Cardiac muscle cell (in vitro differentiated cells and primary cell): ENCODE measurements at regions not wholly inside any gene's neighbourhood (a gene's known extent, or its start where the extent isn't known, plus 50 kb on each side); places are given as distances from the start of the nearest gene placed in this dataset.
"Not testable (repeated sequence)": the region's sequence is repeated elsewhere in the genome, so short reads cannot be mapped to it uniquely, and the experiment has no call there.

ENCODE experiments used
- DNase-seq, 2 donors: peaks; one replicate each; pipeline versions ENCODE4 v3.0.0 to v3.0.0-alpha.2; 2010 to 2017; ENCODE audit warnings: low read depth in 1 of 2, low spot score in 1 of 2
- H3K27ac ChIP-seq: fragments of 200-600 bp; sonication (generic); 2 replicates; pipeline ENCODE4 v1.5.1; 2016
- H3K27me3 ChIP-seq: fragments of 200-600 bp; sonication (generic); 2 replicates; pipeline ENCODE4 v1.6.0; 2016; ENCODE audit warnings: control low read depth
- H3K36me3 ChIP-seq: fragments of 200-600 bp; sonication (generic); 2 replicates; pipeline ENCODE4 v1.5.1; 2016; ENCODE audit warnings: control low read depth
- H3K4me1 ChIP-seq: fragments of 200-600 bp; sonication (generic); 2 replicates; pipeline ENCODE4 v1.8.1; 2017; ENCODE audit warnings: low read depth, mild to moderate bottlenecking, mixed run types
- H3K4me3 ChIP-seq: fragments of 200-600 bp; sonication (generic); 2 replicates; pipeline ENCODE4 v1.5.1; 2016; ENCODE audit warnings: mild to moderate bottlenecking
- H3K9me3 ChIP-seq: fragments of 200-600 bp; sonication (generic); 2 replicates; pipeline ENCODE4 v1.5.1; 2017; ENCODE audit warnings: low read depth, mild to moderate bottlenecking, control low read depth
- CTCF ChIP-seq: IDR thresholded peaks from 2 replicates; pipeline ENCODE4 v1.5.1; 2012; ENCODE audit warnings: low read depth, mild to moderate bottlenecking, low read length

GRCh38 chr6:92231171-92231701 lies 1188.1 kb downstream of the EPHA7 start:
- no peak for TF ChIP-seq CTCF
- H3K27me3 ChIP-seq, result no peaks in the 10 kb centered on the region
- DNase-seq, result no peak

GRCh38 chr6:92219987-92220386 lies 1199.4 kb downstream of the EPHA7 start:
- H3K4me1 ChIP-seq, result not testable (repeated sequence)

More at GRCh38 chr6:92231171-92231701, 1188.1 kb downstream of the EPHA7 start:
- no peaks in the 10 kb centered on the region for H3K9me3 ChIP-seq
- H3K27ac ChIP-seq, result no peak overlapping the region
- H3K4me3 ChIP-seq, result no peak overlapping the region
- H3K4me1 ChIP-seq, result no peaks in the 10 kb centered on the region
- no peaks in the 10 kb centered on the region for H3K36me3 ChIP-seq

GRCh38 chr6:92216717-92217116 lies 1202.6 kb downstream of the EPHA7 start:
- no peaks in the 10 kb centered on the region for H3K27me3 ChIP-seq
- no peak overlapping the region for H3K27ac ChIP-seq
- no peak for DNase-seq
- no peaks in the 10 kb centered on the region for H3K4me1 ChIP-seq
- no peak for TF ChIP-seq CTCF
- no peaks in the 10 kb centered on the region for H3K9me3 ChIP-seq
- no peaks in the 10 kb centered on the region for H3K36me3 ChIP-seq
- H3K4me3 ChIP-seq, result no peak overlapping the region

More at GRCh38 chr6:92219987-92220386, 1199.4 kb downstream of the EPHA7 start:
- not testable (repeated sequence) for H3K4me3 ChIP-seq, H3K27ac ChIP-seq, H3K9me3 ChIP-seq, DNase-seq, H3K36me3 ChIP-seq, H3K27me3 ChIP-seq

DNA sequence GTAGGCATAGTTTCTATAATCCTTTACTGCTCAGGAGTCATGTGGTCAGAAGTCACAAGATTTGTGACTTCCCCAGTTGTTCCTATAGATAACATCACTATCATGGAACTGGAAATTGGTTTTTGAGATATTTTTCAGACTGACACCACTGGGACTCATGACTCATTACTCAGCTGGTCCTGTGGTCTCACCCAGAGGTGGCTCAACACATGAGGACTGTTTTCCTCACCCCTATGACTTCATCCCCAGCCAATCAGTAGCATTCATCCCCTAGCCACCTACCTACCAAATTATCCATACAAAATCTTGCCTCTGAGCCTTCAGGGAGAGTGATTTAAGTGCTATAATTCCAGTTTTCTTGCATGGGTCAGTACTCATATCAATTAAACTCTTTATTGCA lies 1217.7 kb downstream of the EPHA7 start:
- H3K27ac ChIP-seq, result no peak overlapping the region
- H3K4me1 ChIP-seq, result no peaks in the 10 kb centered on the region
- DNase-seq, result no peak
- TF ChIP-seq CTCF, result no peak
- H3K4me3 ChIP-seq, result no peak overlapping the region
- H3K9me3 ChIP-seq, result no peaks in the 10 kb centered on the region
- no peaks in the 10 kb centered on the region for H3K36me3 ChIP-seq
- H3K27me3 ChIP-seq, result no peaks in the 10 kb centered on the region

- Histone ChIP-seq H3K4me3 (no peak overlapping the region), H3K27ac (no peak overlapping the region), H3K4me1 (no peaks in the 10 kb centered on the region), H3K36me3 (no peaks in the 10 kb centered on the region), H3K9me3 (no peaks in the 10 kb centered on the region), H3K27me3 (no peaks in the 10 kb centered on the region)
- DNase-seq, result no peak
- no peak for TF ChIP-seq CTCF
Observed at GRCh38 chr6:92196325-92196724, 1223.0 kb downstream of the EPHA7 start.

DNA sequence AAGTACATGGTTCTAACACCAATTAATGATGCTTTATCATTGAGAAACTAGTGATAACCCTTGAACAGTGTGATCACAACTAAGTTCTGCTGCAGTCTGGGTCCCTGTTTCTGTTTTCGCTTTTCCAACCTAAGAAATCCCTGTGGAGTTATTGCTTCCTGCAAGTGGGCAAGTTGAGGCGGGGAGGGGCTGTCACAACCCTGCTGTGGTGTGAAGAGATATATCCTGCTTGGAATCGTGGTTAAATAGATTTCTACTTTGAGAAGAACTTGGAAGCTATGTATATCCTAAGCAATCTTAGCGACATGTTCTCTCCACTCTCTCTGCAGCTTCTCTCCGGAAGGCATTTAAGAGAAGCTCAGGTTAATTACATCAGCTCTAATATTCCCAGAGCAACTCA lies 1223.6 kb downstream of the EPHA7 start:
- DNase-seq, result no peak
- no peaks in the 10 kb centered on the region for H3K27me3 ChIP-seq
- no peak for TF ChIP-seq CTCF

More for the DNA sequence above, 1223.6 kb downstream of the EPHA7 start:
- Histone ChIP-seq H3K4me1 (no peaks in the 10 kb centered on the region), H3K36me3 (no peaks in the 10 kb centered on the region), H3K27ac (no peak overlapping the region), H3K9me3 (no peaks in the 10 kb centered on the region), H3K4me3 (no peak overlapping the region)
